ENCODE measurements at regions not wholly inside any gene's neighbourhood (a gene's known extent, or its start where the extent isn't known, plus 50 kb on each side); places are given as distances from the start of the nearest gene placed in this dataset.

DNA sequence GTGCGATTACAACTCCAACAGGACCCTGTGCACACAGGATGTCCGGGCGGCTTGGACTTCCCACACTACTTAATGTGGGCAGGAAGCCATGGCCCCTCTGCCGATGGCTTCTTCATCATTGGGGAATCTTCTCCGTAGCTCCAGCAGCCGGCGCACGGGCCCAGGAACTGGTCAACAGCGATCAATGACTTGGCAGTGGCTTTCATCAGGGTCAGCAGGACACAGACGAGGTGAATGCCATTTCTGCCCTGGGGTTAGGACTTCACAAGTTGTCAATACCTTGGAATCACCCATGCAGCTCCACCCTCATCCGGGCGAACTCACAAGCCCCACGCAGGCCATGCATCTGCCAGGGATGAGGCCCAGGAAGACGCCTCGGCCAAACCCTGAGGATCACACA, 645.7 kb downstream of the BRD1 start:
- DNase-seq (ENCODE audit: low read depth, low spot score): no peak

DNA sequence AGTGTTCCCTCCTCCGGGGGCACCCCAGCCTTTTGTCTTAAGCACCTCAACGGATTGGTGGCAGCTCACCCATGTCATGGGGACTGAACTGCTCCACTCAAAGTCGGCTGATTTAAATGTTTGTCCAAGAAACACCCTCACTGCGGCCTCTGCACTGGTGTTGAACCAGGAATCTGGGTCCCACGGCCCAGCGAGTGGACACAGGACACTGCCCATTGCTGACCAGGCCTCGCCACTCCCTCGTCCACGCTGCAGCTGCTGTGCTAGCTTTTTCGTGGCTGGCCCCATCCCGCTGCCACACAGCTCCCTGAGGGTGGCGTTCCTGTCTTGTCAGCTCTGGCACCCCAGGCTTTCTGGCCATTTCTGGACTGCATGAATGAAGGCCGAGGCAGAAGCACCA, 646.2 kb downstream of the BRD1 start:
- no peak for DNase-seq (ENCODE audit: low read depth, low spot score)

- no peak for DNase-seq (ENCODE audit: low read depth, low spot score)
Measured at GRCh38 chr22:49180683-49181024, 647.0 kb downstream of the BRD1 start.

GRCh38 chr22:49179886-49180682, 647.6 kb downstream of the BRD1 start:
- no peak for DNase-seq (ENCODE audit: low read depth, low spot score)

- no peak for DNase-seq (ENCODE audit: low read depth, low spot score)
Measured at GRCh38 chr22:49179175-49179574, 648.5 kb downstream of the BRD1 start.

GRCh38 chr22:49178246-49179005, 649.2 kb downstream of the BRD1 start:
- DNase-seq (ENCODE audit: low read depth, low spot score): no peak

DNA sequence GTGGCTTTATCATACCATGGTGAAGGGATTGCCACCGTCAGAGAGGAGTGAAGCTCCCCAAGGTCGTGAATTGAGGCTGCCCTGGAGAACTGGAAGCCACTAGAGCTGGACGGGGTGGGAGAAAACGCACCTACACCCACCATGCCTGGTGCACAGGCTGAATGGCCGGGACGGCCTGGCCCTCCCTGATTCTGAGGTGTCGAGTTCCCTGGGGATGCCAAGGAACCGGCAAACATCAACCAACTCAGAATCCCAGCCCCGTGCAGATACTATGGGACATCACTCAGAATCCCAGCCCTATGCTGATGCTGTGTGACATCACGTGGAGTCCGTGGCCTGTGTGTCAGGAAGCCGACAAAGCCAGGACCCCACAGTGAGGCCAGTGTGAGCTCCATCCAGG, 650.0 kb downstream of the BRD1 start:
- no peak for DNase-seq (ENCODE audit: low read depth, low spot score)

DNA sequence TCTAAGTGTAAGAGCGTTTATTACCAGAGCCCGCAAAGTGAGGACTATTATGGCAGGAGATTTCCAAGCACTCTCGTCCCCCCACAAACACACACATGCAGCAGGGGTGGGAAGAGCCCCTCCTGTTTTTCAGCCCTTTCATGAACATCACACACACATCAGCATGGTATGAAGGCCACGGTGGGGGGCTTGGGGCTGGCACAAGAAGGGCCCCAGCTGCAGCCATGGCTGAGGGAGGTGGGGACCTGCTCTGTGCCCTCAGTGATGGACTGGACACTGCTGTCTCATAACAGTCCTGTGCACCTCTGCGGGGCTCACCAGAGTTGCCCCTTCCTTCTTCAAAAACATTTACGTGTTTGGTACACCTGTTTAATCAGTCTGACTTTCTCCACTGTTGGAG, 650.7 kb downstream of the BRD1 start:
- DNase-seq (ENCODE audit: low read depth, low spot score): no peak

GRCh38 chr22:49170053-49170452, 657.6 kb downstream of the BRD1 start:
- DNase-seq (ENCODE audit: low read depth, low spot score): no peak

- DNase-seq (ENCODE audit: low read depth, low spot score): no peak
Measured at GRCh38 chr22:49169074-49169744, 658.5 kb downstream of the BRD1 start.

- no peak for DNase-seq (ENCODE audit: low read depth, low spot score)
Measured at GRCh38 chr22:49168219-49168813, 659.4 kb downstream of the BRD1 start.

DNA sequence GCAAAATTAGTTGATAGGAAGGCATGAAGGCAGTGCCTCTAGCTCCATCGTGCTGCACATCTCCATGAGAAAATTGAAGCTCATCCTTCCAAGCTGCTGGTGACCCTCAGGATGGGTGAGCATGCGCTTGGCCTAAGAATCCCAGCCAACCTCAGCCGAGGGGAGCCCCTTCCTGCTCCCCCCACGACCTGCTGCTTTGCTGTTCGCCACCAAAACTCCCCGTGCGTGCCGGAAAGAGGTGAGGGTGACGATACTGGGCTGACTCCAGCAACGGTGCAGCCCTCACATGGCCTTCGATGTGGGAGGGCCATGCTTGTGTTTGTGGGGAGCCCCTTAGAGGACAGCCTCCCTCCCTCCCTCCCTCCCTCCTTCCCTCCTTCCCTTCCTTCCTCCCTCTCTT, 660.9 kb downstream of the BRD1 start:
- DNase-seq (ENCODE audit: low read depth, low spot score): no peak

- no peak for DNase-seq (ENCODE audit: low read depth, low spot score)
Measured at GRCh38 chr22:49166211-49166610, 661.5 kb downstream of the BRD1 start.

DNA sequence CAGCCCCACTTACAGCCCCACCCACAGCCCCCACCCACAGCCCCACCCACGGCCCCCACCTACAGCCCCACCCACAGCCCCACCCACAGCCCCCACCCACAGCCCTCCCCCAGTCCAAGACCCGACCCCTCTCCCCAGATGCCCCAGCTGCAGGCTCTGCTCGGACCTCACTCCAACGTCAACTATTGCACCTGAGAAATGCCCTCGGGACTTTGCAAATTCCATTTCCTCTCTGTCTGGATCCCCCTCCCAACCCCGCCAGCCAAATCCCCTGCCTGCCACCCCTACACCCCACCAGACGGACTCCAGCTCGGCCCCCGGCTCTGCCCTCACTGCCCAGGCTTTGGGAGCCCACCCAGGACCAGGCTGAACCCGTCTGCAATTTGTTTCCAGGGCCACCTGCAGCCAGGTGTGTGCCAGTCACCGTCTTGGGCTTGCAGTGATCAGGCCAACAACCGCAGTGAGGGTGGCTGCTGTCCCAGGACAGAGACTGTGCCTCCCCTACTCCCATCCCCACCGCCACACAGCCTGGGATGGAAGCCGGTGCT, 662.8 kb downstream of the BRD1 start:
- DNase-seq (ENCODE audit: low read depth, low spot score): no peak

DNA sequence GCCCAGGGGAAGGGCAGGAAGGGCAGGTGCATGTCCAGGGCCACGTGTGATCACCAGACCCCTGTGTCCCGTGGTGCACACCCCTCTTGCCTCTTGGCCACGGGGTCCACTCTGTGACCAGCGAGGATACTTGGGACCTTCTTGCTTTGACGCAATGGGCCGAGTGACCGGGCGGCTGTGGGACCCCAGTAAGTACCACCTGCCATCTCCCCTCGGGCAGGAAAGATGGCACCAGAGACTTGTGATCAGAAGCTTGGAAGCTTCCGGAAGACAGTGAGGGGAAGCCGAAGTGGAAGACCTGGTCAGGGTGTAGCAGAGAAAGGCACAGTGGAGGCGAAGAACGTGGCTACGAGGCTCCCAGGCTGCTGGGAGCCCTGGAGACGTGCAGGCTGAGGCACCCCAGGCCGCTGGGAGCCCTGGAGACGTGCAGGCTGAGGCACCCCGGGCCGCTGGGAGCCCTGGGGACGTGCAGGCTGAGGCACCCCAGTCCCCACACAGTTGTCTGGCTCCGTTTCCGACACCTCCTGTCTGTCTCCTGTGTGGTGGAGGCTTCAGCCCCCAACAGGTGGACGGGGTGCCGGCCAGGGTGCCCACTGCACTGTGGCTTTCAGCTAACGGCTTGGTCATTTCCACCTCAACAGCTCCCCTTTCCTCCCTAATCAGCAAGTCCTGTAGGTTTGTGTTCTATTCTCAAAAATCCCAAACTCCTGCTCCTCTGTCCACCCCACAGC, 663.5 kb downstream of the BRD1 start:
- no peak for DNase-seq (ENCODE audit: low read depth, low spot score)

GRCh38 chr22:49163258-49163959, 664.3 kb downstream of the BRD1 start:
- DNase-seq (ENCODE audit: low read depth, low spot score): no peak

DNA sequence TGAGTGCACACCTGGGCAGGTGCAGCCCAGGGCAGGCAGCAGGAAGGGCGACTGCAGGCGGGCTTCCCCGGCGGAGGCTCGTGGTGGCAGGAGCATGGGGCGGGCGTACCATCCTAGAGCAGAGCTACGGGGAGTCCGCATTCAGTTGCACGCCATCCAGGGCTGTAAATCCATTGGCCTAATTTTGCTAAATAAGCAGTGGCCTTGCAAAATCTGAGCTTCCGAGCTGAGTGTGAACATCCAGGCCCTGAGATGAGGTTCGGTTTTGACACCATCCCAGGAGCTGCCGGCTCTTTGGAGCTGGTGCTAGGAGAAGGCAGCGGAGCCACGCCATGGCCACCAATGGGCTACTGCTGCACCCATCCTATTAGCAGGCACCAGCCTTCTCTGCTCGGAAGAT, 664.8 kb downstream of the BRD1 start:
- DNase-seq (ENCODE audit: low read depth, low spot score): no peak

- no peak for DNase-seq (ENCODE audit: low read depth, low spot score)
Measured at GRCh38 chr22:49161002-49161850, 666.4 kb downstream of the BRD1 start.

GRCh38 chr22:49160261-49161001, 667.2 kb downstream of the BRD1 start:
- DNase-seq (ENCODE audit: low read depth, low spot score): no peak
